SU-DHL-6 (cell line): ENCODE measurements at regions not wholly inside any gene's neighbourhood (a gene's known extent, or its start where the extent isn't known, plus 50 kb on each side); places are given as distances from the start of the nearest gene placed in this dataset.

Source experiments
- CTCF ChIP-seq: fragments of 200-600 bp; sonication (generic); IDR thresholded peaks from one replicate; pipeline ENCODE4 v1.5.1; 2017; ENCODE audit warnings: antibody characterized with exemption, mild to moderate bottlenecking, low read length, moderate library complexity; ENCODE audit not compliant: insufficient read depth, poor library complexity, severe bottlenecking
- EZH2phosphoT487 ChIP-seq: fragments of 200-600 bp; sonication (generic), shearing (Covaris generic); conservative IDR thresholded peaks from 2 replicates; pipeline ENCODE4 v1.6.1; 2018; ENCODE audit warnings: mild to moderate bottlenecking, antibody characterized with exemption, low read length, moderate library complexity, mixed read lengths

DNA sequence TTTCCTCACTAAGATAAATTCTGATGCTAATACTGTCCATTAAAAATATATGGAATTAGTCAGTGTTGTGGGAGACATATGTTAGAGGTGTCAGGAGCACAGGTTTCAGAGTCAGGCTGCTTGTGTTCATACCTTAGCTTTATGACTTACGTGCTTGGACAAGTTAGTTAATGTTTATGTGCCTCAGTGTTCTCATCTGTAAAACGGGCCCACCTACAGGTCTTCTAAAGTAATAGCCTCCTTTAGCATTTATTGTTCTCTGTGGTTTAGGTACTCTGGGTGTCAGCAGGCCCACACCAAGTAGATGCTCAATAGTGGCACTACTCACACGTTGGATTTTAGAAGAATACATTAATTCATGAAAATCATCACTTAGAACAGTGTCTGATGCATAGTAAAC lies 308.7 kb upstream of the ZC3H12C start:
- TF ChIP-seq CTCF = no peak
- TF ChIP-seq EZH2phosphoT487 = no peak
